Cardiac muscle cell (in vitro differentiated cells and primary cell): ENCODE measurements at regions not wholly inside any gene's neighbourhood (a gene's known extent, or its start where the extent isn't known, plus 50 kb on each side); places are given as distances from the start of the nearest gene placed in this dataset.

Experiments used
- DNase-seq, 2 donors: peaks; one replicate each; pipeline versions ENCODE4 v3.0.0 to v3.0.0-alpha.2; 2010 to 2017; ENCODE audit warnings: low read depth in 1 of 2, low spot score in 1 of 2
- H3K27ac ChIP-seq: fragments of 200-600 bp; sonication (generic); 2 replicates; pipeline ENCODE4 v1.5.1; 2016
- H3K27me3 ChIP-seq: fragments of 200-600 bp; sonication (generic); 2 replicates; pipeline ENCODE4 v1.6.0; 2016; ENCODE audit warnings: control low read depth
- H3K36me3 ChIP-seq: fragments of 200-600 bp; sonication (generic); 2 replicates; pipeline ENCODE4 v1.5.1; 2016; ENCODE audit warnings: control low read depth
- H3K4me1 ChIP-seq: fragments of 200-600 bp; sonication (generic); 2 replicates; pipeline ENCODE4 v1.8.1; 2017; ENCODE audit warnings: low read depth, mild to moderate bottlenecking, mixed run types
- H3K4me3 ChIP-seq: fragments of 200-600 bp; sonication (generic); 2 replicates; pipeline ENCODE4 v1.5.1; 2016; ENCODE audit warnings: mild to moderate bottlenecking
- H3K9me3 ChIP-seq: fragments of 200-600 bp; sonication (generic); 2 replicates; pipeline ENCODE4 v1.5.1; 2017; ENCODE audit warnings: low read depth, mild to moderate bottlenecking, control low read depth
- TF ChIP-seq, protein P1 (sequence below): IDR thresholded peaks from 2 replicates; pipeline ENCODE4 v1.5.1; 2012; ENCODE audit warnings: low read depth, mild to moderate bottlenecking, low read length

DNA sequence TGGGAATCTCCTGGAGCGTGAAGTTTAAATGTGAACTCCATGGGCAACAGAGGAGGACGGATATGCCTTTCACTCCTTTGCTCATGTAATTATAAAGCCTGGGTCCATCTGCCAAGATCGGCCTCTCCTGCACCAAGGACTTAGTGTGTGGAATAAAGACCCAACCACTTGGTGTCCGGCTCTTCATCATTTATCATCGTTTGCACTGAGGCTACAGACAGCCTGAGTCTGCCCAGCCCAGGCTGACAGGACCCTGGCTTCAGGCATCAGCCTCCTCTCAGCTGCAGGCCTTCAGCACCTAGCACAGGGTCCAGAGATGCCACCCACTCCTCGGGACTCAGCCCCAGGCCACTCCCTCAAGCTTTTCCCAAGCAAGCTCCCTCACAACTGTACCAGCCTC lies 206.8 kb upstream of the IPO5 start:
- no peak overlapping the region for H3K27ac ChIP-seq
- no peaks in the 10 kb centered on the region for H3K36me3 ChIP-seq
- H3K27me3 ChIP-seq = no peaks in the 10 kb centered on the region
- no peaks in the 10 kb centered on the region for H3K9me3 ChIP-seq
- TF ChIP-seq, protein P1, sequence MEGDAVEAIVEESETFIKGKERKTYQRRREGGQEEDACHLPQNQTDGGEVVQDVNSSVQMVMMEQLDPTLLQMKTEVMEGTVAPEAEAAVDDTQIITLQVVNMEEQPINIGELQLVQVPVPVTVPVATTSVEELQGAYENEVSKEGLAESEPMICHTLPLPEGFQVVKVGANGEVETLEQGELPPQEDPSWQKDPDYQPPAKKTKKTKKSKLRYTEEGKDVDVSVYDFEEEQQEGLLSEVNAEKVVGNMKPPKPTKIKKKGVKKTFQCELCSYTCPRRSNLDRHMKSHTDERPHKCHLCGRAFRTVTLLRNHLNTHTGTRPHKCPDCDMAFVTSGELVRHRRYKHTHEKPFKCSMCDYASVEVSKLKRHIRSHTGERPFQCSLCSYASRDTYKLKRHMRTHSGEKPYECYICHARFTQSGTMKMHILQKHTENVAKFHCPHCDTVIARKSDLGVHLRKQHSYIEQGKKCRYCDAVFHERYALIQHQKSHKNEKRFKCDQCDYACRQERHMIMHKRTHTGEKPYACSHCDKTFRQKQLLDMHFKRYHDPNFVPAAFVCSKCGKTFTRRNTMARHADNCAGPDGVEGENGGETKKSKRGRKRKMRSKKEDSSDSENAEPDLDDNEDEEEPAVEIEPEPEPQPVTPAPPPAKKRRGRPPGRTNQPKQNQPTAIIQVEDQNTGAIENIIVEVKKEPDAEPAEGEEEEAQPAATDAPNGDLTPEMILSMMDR = no peak
- DNase-seq = no peak
- no peak overlapping the region for H3K4me3 ChIP-seq
- peaks cover 3% of the 10 kb centered on the region for H3K4me1 ChIP-seq

DNA sequence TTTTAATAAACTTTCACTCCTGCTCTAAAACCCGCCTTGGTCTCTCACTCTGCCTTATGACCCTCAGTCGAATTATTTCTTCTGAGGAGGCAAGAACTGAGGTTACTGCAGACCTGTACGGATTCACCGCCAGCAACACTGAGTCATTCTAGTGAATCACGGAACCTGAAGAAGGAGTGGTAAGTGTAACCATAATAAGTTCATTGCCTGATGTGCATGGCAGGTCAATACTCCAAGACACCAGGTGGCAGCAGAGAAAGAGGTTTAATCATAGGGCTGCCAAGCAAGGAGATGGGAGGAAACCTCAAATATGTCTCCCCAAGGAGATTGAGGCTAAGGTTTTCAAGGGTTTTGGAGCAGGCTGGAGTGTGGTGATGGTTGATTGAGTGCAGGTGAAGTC lies 204.3 kb upstream of the IPO5 start:
- H3K27me3 ChIP-seq = no peaks in the 10 kb centered on the region
- no peak overlapping the region for H3K27ac ChIP-seq
- no peaks in the 10 kb centered on the region for H3K36me3 ChIP-seq
- TF ChIP-seq, protein P1 = peak; percentile 25
- H3K9me3 ChIP-seq = no peaks in the 10 kb centered on the region
- no peak overlapping the region for H3K4me3 ChIP-seq
- H3K4me1 ChIP-seq = no peaks in the 10 kb centered on the region
- DNase-seq = peak in 1 of 2 donors; percentile 47

- no peaks in the 10 kb centered on the region for H3K9me3 ChIP-seq
- TF ChIP-seq, protein P1 = no peak
- no peak overlapping the region for H3K27ac ChIP-seq
- no peaks in the 10 kb centered on the region for H3K27me3 ChIP-seq
- H3K36me3 ChIP-seq = no peaks in the 10 kb centered on the region
- H3K4me3 ChIP-seq = no peak overlapping the region
- no peaks in the 10 kb centered on the region for H3K4me1 ChIP-seq
- DNase-seq = peak in 1 of 2 donors; percentile 25
These were observed 202.0 kb upstream of the IPO5 start for GRCh38 chr13:97751477-97751876.

DNA sequence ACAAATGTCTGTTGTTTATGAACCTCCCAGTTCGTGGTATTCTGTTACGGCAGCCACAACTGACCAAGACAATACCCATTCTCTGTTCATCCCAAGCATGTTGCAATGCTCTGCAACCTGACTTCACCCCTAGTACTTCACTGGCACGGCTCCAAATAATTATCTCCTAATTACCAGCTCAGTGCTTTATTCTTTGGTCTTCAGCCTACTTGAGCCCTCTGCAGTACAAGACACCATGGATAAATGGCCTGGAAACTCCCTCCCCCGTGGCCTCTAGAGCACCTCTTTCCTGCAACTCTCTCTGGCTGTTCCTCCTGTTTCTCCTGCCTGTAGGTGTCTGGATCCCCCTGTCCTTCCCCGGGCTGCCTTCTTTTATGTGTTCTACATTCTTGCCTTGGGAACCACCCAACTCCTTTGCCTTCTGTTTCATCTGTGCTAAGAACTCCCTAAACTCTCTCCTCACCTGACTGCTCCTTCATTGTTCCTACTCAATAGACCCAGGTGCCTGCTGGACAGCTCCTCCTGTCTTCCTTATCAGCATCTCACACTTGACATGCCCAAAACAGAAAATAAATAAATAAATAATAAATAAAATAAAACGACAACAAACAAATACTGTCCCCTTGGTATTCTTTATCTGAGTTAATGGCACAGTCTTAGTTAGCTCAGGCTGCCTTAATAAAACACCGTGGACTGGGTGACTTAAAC lies 200.4 kb upstream of the IPO5 start:
- Histone ChIP-seq H3K4me3 (no peak overlapping the region), H3K9me3 (no peaks in the 10 kb centered on the region), H3K36me3 (no peaks in the 10 kb centered on the region), H3K27me3 (no peaks in the 10 kb centered on the region), H3K4me1 (no peaks in the 10 kb centered on the region), H3K27ac (no peak overlapping the region)
- TF ChIP-seq, protein P1 = no peak
- peak in 1 of 2 donors; percentile 48 for DNase-seq

DNA sequence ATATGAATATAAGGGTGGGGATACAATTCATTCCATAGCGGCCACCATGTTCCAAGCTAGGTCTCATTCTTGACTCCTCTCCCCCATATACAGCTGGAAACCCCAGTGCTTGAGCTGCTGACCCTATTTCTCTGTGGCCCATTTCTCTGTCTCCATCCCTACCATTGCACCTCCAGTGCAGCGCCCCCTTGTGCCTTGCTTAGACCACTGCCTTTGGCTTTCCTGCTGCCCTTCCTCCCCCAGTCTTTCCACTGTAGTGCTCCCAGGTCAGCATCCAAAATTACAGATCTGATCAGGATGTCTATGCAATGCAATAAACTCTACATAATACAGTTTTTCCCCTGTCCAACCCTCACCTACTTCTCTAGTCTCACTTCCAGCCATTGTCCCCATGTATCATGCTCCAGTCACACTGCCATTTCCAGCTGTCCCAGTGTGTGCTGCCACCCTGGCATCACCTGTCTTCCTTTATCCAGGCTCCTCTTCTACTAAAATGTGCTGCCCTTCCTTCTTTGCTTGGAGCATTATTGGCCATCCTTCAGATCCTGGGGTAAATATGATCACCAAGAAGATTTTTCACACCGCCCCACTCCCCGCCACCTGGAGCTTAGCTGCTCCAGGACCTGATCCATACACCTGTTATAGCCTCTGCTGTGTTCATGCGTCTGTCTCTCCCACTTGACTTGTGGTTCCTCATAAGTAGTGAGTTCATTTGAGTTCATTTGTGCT lies 199.4 kb upstream of the IPO5 start:
- DNase-seq = no peak
- TF ChIP-seq, protein P1 = no peak
- no peak overlapping the region for H3K4me3 ChIP-seq
- no peaks in the 10 kb centered on the region for H3K27me3 ChIP-seq
- H3K9me3 ChIP-seq = no peaks in the 10 kb centered on the region
- no peak overlapping the region for H3K27ac ChIP-seq
- H3K36me3 ChIP-seq = no peaks in the 10 kb centered on the region
- no peaks in the 10 kb centered on the region for H3K4me1 ChIP-seq
